A549 (cell line): ENCODE measurements at regions not wholly inside any gene's neighbourhood (a gene's known extent, or its start where the extent isn't known, plus 50 kb on each side); places are given as distances from the start of the nearest gene placed in this dataset.

ENCODE experiments used
- ATAC-seq, 2 experiments: fragments of 200-7000 bp in 1 of 2; fragments of >200 bp in 1 of 2; cut with Nextera tagmentation in 1 of 2; cut with Tn5 transposase in 1 of 2; 3 replicates each; pipeline versions ENCODE4 v1.8.0 to v1.9.1; 2018 to 2020; ENCODE audit warnings: mild to moderate bottlenecking in 1 of 2, moderate library complexity in 1 of 2
- CTCF ChIA-PET: fragments of 300-600 bp; sonication (Branson Sonifier 250); formaldehyde crosslinking; extraction: SDS; loops from one replicate; lab custom pipeline; 2021; ENCODE audit warnings: antibody characterized with exemption, inconsistent platforms; lab: Yijun Ruan, JAX
- POLR2A ChIA-PET: fragments of 350-600 bp; formaldehyde crosslinking; extraction: SDS; loops from one replicate; lab custom pipeline; 2021; ENCODE audit warnings: antibody characterized with exemption, inconsistent platforms; lab: Yijun Ruan, JAX
- DNase-seq, 2 experiments: peaks; one replicate each; pipeline versions ENCODE4 v3.0.0 to v3.0.0-alpha.2; 2011 to 2016; ENCODE audit warnings: low read depth in 1 of 2, low spot score in 1 of 2
- FAIRE-seq: peaks from 2 replicates; lab custom pipeline; 2011; peaks lifted over from hg19 to GRCh38; lab: Jason Lieb, UNC
- H3K27ac ChIP-seq, 2 experiments: fragments of >200 bp; sonication (Bioruptor Twin); formaldehyde crosslinking; 3 replicates each; pipeline ENCODE4 v1.5.1; 2016 to 2017
- H3K4me1 ChIP-seq: fragments of >200 bp; sonication (Bioruptor Twin); formaldehyde crosslinking; 3 replicates; pipeline ENCODE4 v1.6.1; 2016
- H3K4me2 ChIP-seq: fragments of >200 bp; sonication (Bioruptor Twin); formaldehyde crosslinking; 3 replicates; pipeline ENCODE4 v1.6.1; 2016
- H3K4me3 ChIP-seq: fragments of >200 bp; sonication (Bioruptor Twin); formaldehyde crosslinking; 3 replicates; pipeline ENCODE4 v1.5.1; 2016
- H3K9me3 ChIP-seq: fragments of >200 bp; sonication (Bioruptor Twin); formaldehyde crosslinking; 3 replicates; pipeline ENCODE4 v1.6.1; 2016
- BHLHE40 ChIP-seq: IDR thresholded peaks from 2 replicates; pipeline ENCODE4 v1.6.1; 2012; ENCODE audit warnings: low read depth, low read length, inconsistent platforms
- CHD4 ChIP-seq: fragments of 200-600 bp; sonication (generic); IDR thresholded peaks from 2 replicates; pipeline ENCODE4 v1.6.1; 2016; ENCODE audit warnings: antibody characterized with exemption, mild to moderate bottlenecking, borderline replicate concordance
- ESRRA ChIP-seq: fragments of 150-350 bp; IDR thresholded peaks from 2 replicates; pipeline ENCODE4 v1.6.1; 2014; ENCODE audit warnings: mild to moderate bottlenecking, low read length, borderline replicate concordance
- GATA3 ChIP-seq: IDR thresholded peaks from 2 replicates; pipeline ENCODE4 v1.6.1; 2012; ENCODE audit warnings: borderline replicate concordance
- HDAC2 ChIP-seq: fragments of 200-600 bp; sonication (generic); IDR thresholded peaks from 2 replicates; pipeline ENCODE4 v1.6.1; 2016
- HEYL ChIP-seq: fragments of 250-450 bp; sonication (Bioruptor Pico); IDR thresholded peaks from 2 replicates; pipeline ENCODE4 v1.8.0; 2021; ENCODE audit warnings: mild to moderate bottlenecking, moderate library complexity
- JUNB ChIP-seq: fragments of >200 bp; sonication (Bioruptor Twin); formaldehyde crosslinking; IDR thresholded peaks from 2 replicates; pipeline ENCODE4 v1.6.1; 2016
- MAFK ChIP-seq: fragments of 450-650 bp; IDR thresholded peaks from 2 replicates; pipeline ENCODE4 v1.6.1; 2014; ENCODE audit not compliant: partially characterized antibody
- MYC ChIP-seq: IDR thresholded peaks from 2 replicates; pipeline ENCODE4 v1.6.1; 2012; ENCODE audit warnings: mild to moderate bottlenecking, inconsistent platforms, low read length, improper control_type of control experiment, borderline replicate concordance
- PHF8 ChIP-seq: fragments of 200-600 bp; sonication (generic); IDR thresholded peaks from 2 replicates; pipeline ENCODE4 v1.6.1; 2016; ENCODE audit warnings: low read depth, mild to moderate bottlenecking, antibody characterized with exemption, moderate library complexity, borderline replicate concordance
- POLR2AphosphoS2 ChIP-seq: conservative IDR thresholded peaks from 2 replicates; pipeline ENCODE4 v1.6.1; 2012; ENCODE audit warnings: low read length, improper control_type of control experiment, inconsistent platforms
- RARB ChIP-seq: fragments of 250-450 bp; sonication (Bioruptor Pico); IDR thresholded peaks from 2 replicates; pipeline ENCODE4 v1.8.0; 2021; ENCODE audit warnings: mild to moderate bottlenecking, moderate library complexity
- RCOR1 ChIP-seq: fragments of 150-350 bp; IDR thresholded peaks from 2 replicates; pipeline ENCODE4 v1.6.1; 2014; ENCODE audit warnings: antibody characterized with exemption, low read length, low read depth
- RFX5 ChIP-seq: fragments of 450-650 bp; IDR thresholded peaks from 2 replicates; pipeline ENCODE4 v1.7.1; 2014; ENCODE audit warnings: antibody characterized with exemption, mild to moderate bottlenecking, moderate library complexity
- RNF2 ChIP-seq: fragments of 200-600 bp; sonication (generic); IDR thresholded peaks from 2 replicates; pipeline ENCODE4 v1.6.1; 2016; ENCODE audit warnings: low read depth, mild to moderate bottlenecking, antibody characterized with exemption, moderate library complexity, borderline replicate concordance
- SMC3 ChIP-seq: fragments of >200 bp; sonication (Bioruptor Twin); formaldehyde crosslinking; IDR thresholded peaks from 3 replicates; pipeline ENCODE4 v1.6.1; 2018; ENCODE audit warnings: inconsistent platforms
- SREBF2 ChIP-seq: fragments of 450-650 bp; IDR thresholded peaks from 2 replicates; pipeline ENCODE4 v1.6.1; 2014; ENCODE audit warnings: mild to moderate bottlenecking, moderate library complexity
- TFCP2L1 ChIP-seq: fragments of 250-450 bp; sonication (Bioruptor Pico); IDR thresholded peaks from 2 replicates; pipeline ENCODE4 v1.5.0; 2021; ENCODE audit warnings: mild to moderate bottlenecking
- TP53 ChIP-seq: fragments of 250-450 bp; sonication (Bioruptor Pico); IDR thresholded peaks from 2 replicates; pipeline ENCODE4 v1.5.0; 2021; ENCODE audit warnings: mild to moderate bottlenecking, moderate library complexity
- ZC3H11A ChIP-seq: fragments of 450-650 bp; IDR thresholded peaks from 2 replicates; pipeline ENCODE4 v1.6.1; 2014; ENCODE audit warnings: antibody characterized with exemption, mild to moderate bottlenecking
- WGBS: methylation state at CpG from one replicate; pipeline ENCODE4 v1.1.6; 2017; ENCODE audit errors: missing lambda C conversion rate; 5-methylcytosine and 5-hydroxymethylcytosine counted together
- TF ChIP-seq, protein P1 (sequence below): IDR thresholded peaks from 2 replicates; pipeline ENCODE4 v1.6.1; 2012
- TF ChIP-seq, protein P2 (sequence below): IDR thresholded peaks from 2 replicates; pipeline ENCODE4 v1.6.1; 2012; ENCODE audit warnings: low read depth, borderline replicate concordance
- TF ChIP-seq, protein P3 (sequence below): fragments of 150-350 bp; IDR thresholded peaks from 2 replicates; pipeline ENCODE4 v1.6.1; 2014; ENCODE audit warnings: low read depth, mild to moderate bottlenecking, low read length
- TF ChIP-seq, protein P4 (sequence below): fragments of >200 bp; sonication (Bioruptor Twin); formaldehyde crosslinking; IDR thresholded peaks from 2 replicates; pipeline ENCODE4 v1.6.1; 2016

DNA sequence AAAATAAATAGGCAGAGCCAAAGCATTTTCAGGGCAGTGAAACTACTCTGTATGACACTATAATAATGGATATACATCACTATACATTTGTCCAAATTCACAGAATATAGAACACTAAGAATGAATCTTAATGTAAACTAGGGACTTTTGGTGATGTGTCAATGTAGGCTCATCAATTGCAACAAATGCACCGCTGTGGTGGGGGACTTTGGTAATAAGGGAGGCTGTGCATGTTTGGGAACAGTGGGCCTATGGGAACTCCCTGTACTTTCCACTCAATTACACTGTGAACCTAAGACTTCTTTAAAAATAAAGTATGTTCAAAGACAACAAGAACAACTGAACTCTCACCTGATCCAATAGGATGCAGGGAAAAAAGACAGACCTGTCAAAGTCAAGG is 220.7 kb downstream of the CMPK2 start:
- no peak for DNase-seq
- Histone ChIP-seq H3K4me2 (no peak overlapping the region), H3K9me3 (no peaks in the 10 kb centered on the region), H3K27ac (no peak overlapping the region), H3K4me1 (no peaks in the 10 kb centered on the region), H3K4me3 (no peak overlapping the region)
- FAIRE-seq, result no peak
- CTCF ChIA-PET, result interaction anchor here (1.6 kb wide), 1 partner anchor 10 kb away, joined by 3 read pairs; no protein-coding TSS in a partner anchor
- WGBS, result 0% methylated on average over 1 of the region's 1 CpG
- POLR2A ChIA-PET, result no interaction called here
- ATAC-seq, result no peak
- TF ChIP-seq RFX5, result no peak
- no peak for TF ChIP-seq JUNB
- TF ChIP-seq, protein P1, sequence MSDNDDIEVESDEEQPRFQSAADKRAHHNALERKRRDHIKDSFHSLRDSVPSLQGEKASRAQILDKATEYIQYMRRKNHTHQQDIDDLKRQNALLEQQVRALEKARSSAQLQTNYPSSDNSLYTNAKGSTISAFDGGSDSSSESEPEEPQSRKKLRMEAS, result no peak
- TF ChIP-seq RNF2, result no peak
- TF ChIP-seq TFCP2L1 (CRISPR knock-in tag), result no peak
- no peak for TF ChIP-seq SREBF2
- no peak for TF ChIP-seq PHF8
- TF ChIP-seq, protein P2, sequence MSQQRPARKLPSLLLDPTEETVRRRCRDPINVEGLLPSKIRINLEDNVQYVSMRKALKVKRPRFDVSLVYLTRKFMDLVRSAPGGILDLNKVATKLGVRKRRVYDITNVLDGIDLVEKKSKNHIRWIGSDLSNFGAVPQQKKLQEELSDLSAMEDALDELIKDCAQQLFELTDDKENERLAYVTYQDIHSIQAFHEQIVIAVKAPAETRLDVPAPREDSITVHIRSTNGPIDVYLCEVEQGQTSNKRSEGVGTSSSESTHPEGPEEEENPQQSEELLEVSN, result no peak
- no peak for TF ChIP-seq MAFK
- TF ChIP-seq HDAC2, result no peak
- no peak for TF ChIP-seq ZC3H11A
- no peak for TF ChIP-seq CHD4
- TF ChIP-seq, protein P3, sequence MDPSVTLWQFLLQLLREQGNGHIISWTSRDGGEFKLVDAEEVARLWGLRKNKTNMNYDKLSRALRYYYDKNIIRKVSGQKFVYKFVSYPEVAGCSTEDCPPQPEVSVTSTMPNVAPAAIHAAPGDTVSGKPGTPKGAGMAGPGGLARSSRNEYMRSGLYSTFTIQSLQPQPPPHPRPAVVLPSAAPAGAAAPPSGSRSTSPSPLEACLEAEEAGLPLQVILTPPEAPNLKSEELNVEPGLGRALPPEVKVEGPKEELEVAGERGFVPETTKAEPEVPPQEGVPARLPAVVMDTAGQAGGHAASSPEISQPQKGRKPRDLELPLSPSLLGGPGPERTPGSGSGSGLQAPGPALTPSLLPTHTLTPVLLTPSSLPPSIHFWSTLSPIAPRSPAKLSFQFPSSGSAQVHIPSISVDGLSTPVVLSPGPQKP, result no peak
- no peak for TF ChIP-seq GATA3
- no peak for TF ChIP-seq MYC
- no peak for TF ChIP-seq RCOR1

DNA sequence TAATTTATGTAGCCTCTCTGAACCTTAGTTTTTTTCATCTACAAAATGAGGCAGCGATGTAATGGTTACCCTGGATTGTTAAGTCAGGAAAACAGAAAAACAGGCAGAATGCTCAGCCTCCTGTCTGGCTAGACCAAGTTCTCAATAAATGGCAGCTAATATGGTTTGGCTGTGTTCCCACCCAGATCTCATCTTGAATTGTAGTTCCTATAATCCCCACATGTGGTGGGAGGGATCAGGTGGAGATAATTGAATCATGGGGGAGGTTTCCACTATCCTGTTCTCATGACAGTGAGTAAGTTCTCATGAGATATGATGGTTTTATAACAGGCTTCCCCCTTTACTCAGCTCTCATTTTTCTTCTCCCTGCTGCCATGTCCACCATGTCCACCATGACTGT is 220.0 kb downstream of the CMPK2 start:
- ATAC-seq, result no peak

DNA sequence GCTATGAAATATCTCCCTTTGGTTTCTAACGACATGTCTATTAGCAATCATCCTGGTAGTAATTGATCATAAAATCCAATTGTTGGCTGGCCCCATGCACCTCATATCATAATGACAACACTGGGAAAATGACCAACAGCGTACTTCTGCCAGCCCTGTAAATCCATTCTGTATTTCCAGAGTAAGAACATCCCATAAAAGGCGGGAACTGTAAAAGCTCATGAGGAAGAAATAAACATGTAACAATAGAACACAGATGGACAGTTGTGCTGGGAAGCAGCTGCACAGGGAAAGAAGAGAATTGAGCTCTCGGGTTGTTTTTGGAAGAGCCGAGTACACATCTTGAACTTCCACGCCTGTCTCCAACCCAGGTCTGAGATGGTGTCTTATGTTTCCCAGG is 218.7 kb downstream of the CMPK2 start:
- DNase-seq (no peak), FAIRE-seq (no peak), ATAC-seq (no peak)
- no peak overlapping the region for H3K4me2 ChIP-seq
- no peaks in the 10 kb centered on the region for H3K4me1 ChIP-seq
- CTCF ChIA-PET, result no interaction called here
- H3K9me3 ChIP-seq, result no peaks in the 10 kb centered on the region
- POLR2A ChIA-PET, result no interaction called here
- H3K27ac ChIP-seq, result no peak overlapping the region
- H3K4me3 ChIP-seq, result no peak overlapping the region
- 12% methylated on average over 6 of the region's 6 CpGs for WGBS
- TF ChIP-seq TP53, result no peak
- no peak for TF ChIP-seq HEYL (CRISPR knock-in tag)
- TF ChIP-seq, protein P4, sequence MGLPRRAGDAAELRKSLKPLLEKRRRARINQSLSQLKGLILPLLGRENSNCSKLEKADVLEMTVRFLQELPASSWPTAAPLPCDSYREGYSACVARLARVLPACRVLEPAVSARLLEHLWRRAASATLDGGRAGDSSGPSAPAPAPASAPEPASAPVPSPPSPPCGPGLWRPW, result no peak
- TF ChIP-seq ZC3H11A, result no peak
- no peak for TF ChIP-seq POLR2AphosphoS2
- no peak for TF ChIP-seq BHLHE40
- no peak for TF ChIP-seq RFX5
- no peak for TF ChIP-seq RARB (CRISPR knock-in tag)
- no peak for TF ChIP-seq MAFK
- no peak for TF ChIP-seq CHD4
- no peak for TF ChIP-seq SMC3
- TF ChIP-seq ESRRA, result no peak

More for the DNA sequence above, 220.0 kb downstream of the CMPK2 start:
- no peak for FAIRE-seq
- TF ChIP-seq, protein P3, result no peak
- 0% methylated on average over 1 of the region's 1 CpG for WGBS
- Histone ChIP-seq H3K4me1 (no peaks in the 10 kb centered on the region), H3K4me3 (no peak overlapping the region), H3K4me2 (no peak overlapping the region), H3K27ac (no peak overlapping the region), H3K9me3 (no peaks in the 10 kb centered on the region)
- POLR2A ChIA-PET, result no interaction called here
- CTCF ChIA-PET, result interaction anchor here (1.6 kb wide), 1 partner anchor 9 kb away, joined by 3 read pairs; no protein-coding TSS in a partner anchor
- no peak for DNase-seq
